H9 (cell line): ENCODE measurements at regions not wholly inside any gene's neighbourhood (a gene's known extent, or its start where the extent isn't known, plus 50 kb on each side); places are given as distances from the start of the nearest gene placed in this dataset.

Experiments
- DNase-seq: peaks from one replicate; pipeline ENCODE4 v3.0.0-alpha.2; 2017
- H2AFZ ChIP-seq: one replicate; pipeline ENCODE4 v1.6.1; 2013; ENCODE audit warnings: mild to moderate bottlenecking, low read length, control low read depth, moderate library complexity
- H2AK5ac ChIP-seq: 2 replicates; pipeline ENCODE4 v1.6.1; 2013; ENCODE audit warnings: low read length, control low read depth, mixed read lengths; ENCODE audit not compliant: insufficient read length
- H2BK120ac ChIP-seq: one replicate; pipeline ENCODE4 v1.6.1; 2013; ENCODE audit warnings: low read depth, mild to moderate bottlenecking, low read length, control low read depth, inconsistent platforms; ENCODE audit not compliant: poor library complexity, severe bottlenecking
- H2BK12ac ChIP-seq: 2 replicates; pipeline ENCODE4 v1.6.1; 2013; ENCODE audit warnings: low read length, control low read depth, mixed read lengths, low read depth; ENCODE audit not compliant: insufficient read length
- H2BK15ac ChIP-seq: 2 replicates; pipeline ENCODE4 v1.6.1; 2013; ENCODE audit warnings: low read depth, low read length, control low read depth
- H2BK20ac ChIP-seq: one replicate; pipeline ENCODE4 v1.6.1; 2013; ENCODE audit warnings: low read depth, mild to moderate bottlenecking, low read length, control low read depth, inconsistent platforms; ENCODE audit not compliant: poor library complexity, severe bottlenecking
- H2BK5ac ChIP-seq: 2 replicates; pipeline ENCODE4 v1.6.1; 2013; ENCODE audit warnings: low read length, control low read depth, mixed read lengths; ENCODE audit not compliant: insufficient read length
- H3K14ac ChIP-seq: 2 replicates; pipeline ENCODE4 v1.6.1; 2013; ENCODE audit warnings: low read length, control low read depth; ENCODE audit not compliant: insufficient read depth
- H3K18ac ChIP-seq: 2 replicates; pipeline ENCODE4 v1.6.1; 2013; ENCODE audit warnings: low read depth, mild to moderate bottlenecking, mixed read lengths, low read length, control low read depth; ENCODE audit not compliant: insufficient read length
- H3K23ac ChIP-seq: 2 replicates; pipeline ENCODE4 v1.6.1; 2013; ENCODE audit warnings: low read length, control low read depth, mixed read lengths, low read depth; ENCODE audit not compliant: insufficient read length
- H3K23me2 ChIP-seq: 2 replicates; pipeline ENCODE4 v1.6.1; 2013; ENCODE audit warnings: low read depth, mild to moderate bottlenecking, mixed read lengths, low read length, control low read depth; ENCODE audit not compliant: insufficient read length, poor library complexity, severe bottlenecking
- H3K27ac ChIP-seq: 2 replicates; pipeline ENCODE4 v1.5.1; 2013; ENCODE audit warnings: low read length, control low read depth, mixed read lengths, low read depth; ENCODE audit not compliant: insufficient read length
- H3K27me3 ChIP-seq: 2 replicates; pipeline ENCODE4 v1.6.1; 2013; ENCODE audit warnings: low read length, control low read depth, inconsistent platforms; ENCODE audit not compliant: insufficient read depth
- H3K4ac ChIP-seq: 2 replicates; pipeline ENCODE4 v1.6.1; 2013; ENCODE audit warnings: low read depth, mild to moderate bottlenecking, control low read depth, inconsistent platforms, low read length, moderate library complexity
- H3K4me1 ChIP-seq: 2 replicates; pipeline ENCODE4 v1.6.1; 2013; ENCODE audit warnings: low read length, control low read depth, inconsistent platforms; ENCODE audit not compliant: insufficient read depth
- H3K4me2 ChIP-seq: 2 replicates; pipeline ENCODE4 v1.6.1; 2013; ENCODE audit warnings: low read length, control low read depth, mixed read lengths; ENCODE audit not compliant: insufficient read length, insufficient read depth
- H3K56ac ChIP-seq: 2 replicates; pipeline ENCODE4 v1.6.1; 2013; ENCODE audit warnings: low read depth, mild to moderate bottlenecking, mixed read lengths, low read length, control low read depth; ENCODE audit not compliant: insufficient read length
- H3K79me1 ChIP-seq: 2 replicates; pipeline ENCODE4 v1.6.1; 2013; ENCODE audit warnings: low read depth, mild to moderate bottlenecking, moderate library complexity, low read length, control low read depth, inconsistent platforms; ENCODE audit not compliant: insufficient read depth, poor library complexity, severe bottlenecking
- H3K79me2 ChIP-seq: 2 replicates; pipeline ENCODE4 v1.6.1; 2013; ENCODE audit warnings: low read length, control low read depth, inconsistent platforms; ENCODE audit not compliant: insufficient read depth
- H3K9ac ChIP-seq: 2 replicates; pipeline ENCODE4 v1.6.1; 2013; ENCODE audit warnings: low read length, control low read depth, mixed read lengths; ENCODE audit not compliant: insufficient read length; ENCODE audit errors: extremely low read depth
- H3K9me3 ChIP-seq: one replicate; pipeline ENCODE4 v1.6.1; 2013; ENCODE audit warnings: low read depth, low read length, inconsistent platforms; ENCODE audit not compliant: control insufficient read depth
- H3T11ph ChIP-seq: one replicate; pipeline ENCODE4 v1.6.1; 2013; ENCODE audit warnings: mild to moderate bottlenecking, low read length, control low read depth, inconsistent platforms
- H4K20me1 ChIP-seq: one replicate; pipeline ENCODE4 v1.6.1; 2013; ENCODE audit not compliant: control insufficient read depth, insufficient read length, insufficient read depth
- H4K5ac ChIP-seq: 2 replicates; pipeline ENCODE4 v1.6.1; 2013; ENCODE audit warnings: low read depth, mild to moderate bottlenecking, mixed read lengths, low read length, control low read depth; ENCODE audit not compliant: insufficient read length
- H4K8ac ChIP-seq: replicated peaks from 2 replicates; pipeline ENCODE4 v1.6.1; 2013; ENCODE audit warnings: low read length, control low read depth, mixed read lengths, low read depth; ENCODE audit not compliant: insufficient read length
- H4K91ac ChIP-seq: 2 replicates; pipeline ENCODE4 v1.6.1; 2013; ENCODE audit warnings: low read depth, mild to moderate bottlenecking, moderate library complexity, mixed read lengths, low read length, control low read depth; ENCODE audit not compliant: insufficient read length
- H3K27ac Mint-ChIP-seq, 3 experiments: 2 replicates in 2 of 3; 3 replicates in 1 of 3; pipeline ENCODE4 v1.8.0; 2020 to 2021; ENCODE audit warnings: mixed read lengths in 3 of 3, mild to moderate bottlenecking in 1 of 3, moderate library complexity in 1 of 3
- H3K27me3 Mint-ChIP-seq: 2 replicates; pipeline ENCODE4 v1.8.0; 2021; ENCODE audit warnings: low read depth, mild to moderate bottlenecking, moderate library complexity, mixed read lengths
- H3K36me3 Mint-ChIP-seq, 3 experiments: 2 replicates in 2 of 3; 3 replicates in 1 of 3; pipeline ENCODE4 v1.8.0; 2020 to 2021; ENCODE audit warnings: low read depth in 3 of 3, mixed read lengths in 3 of 3; ENCODE audit not compliant: insufficient read depth in 1 of 3
- H3K4me1 Mint-ChIP-seq, 2 experiments: 2 replicates each; pipeline ENCODE4 v1.8.0; 2020; ENCODE audit warnings: mixed read lengths in 2 of 2
- H3K4me3 Mint-ChIP-seq, 2 experiments: 2 replicates in 1 of 2; 3 replicates in 1 of 2; pipeline ENCODE4 v1.8.0; 2020 to 2021; ENCODE audit warnings: mild to moderate bottlenecking in 2 of 2, mixed read lengths in 2 of 2, moderate library complexity in 1 of 2
- H3K9me3 Mint-ChIP-seq, 2 experiments: 2 replicates in 1 of 2; 3 replicates in 1 of 2; pipeline ENCODE4 v1.8.0; 2020; ENCODE audit warnings: mild to moderate bottlenecking in 2 of 2, mixed read lengths in 2 of 2, moderate library complexity in 1 of 2
- CTCF ChIP-seq: fragments of 200-600 bp; sonication (generic); conservative IDR thresholded peaks from 3 replicates; pipeline ENCODE4 v1.8.0; 2021; ENCODE audit warnings: antibody characterized with exemption, mild to moderate bottlenecking
- WGBS: extraction: QIAGEN DNeasy Blood & Tissue Kit; methylation state at CpG from one replicate; pipeline ENCODE4 v1.1.7; 2013; ENCODE audit warnings: missing lambda C conversion rate, low lambda C conversion rate, mixed read lengths; ENCODE audit not compliant: insufficient read length; ENCODE audit errors: extremely low coverage; 5-methylcytosine and 5-hydroxymethylcytosine counted together

DNA sequence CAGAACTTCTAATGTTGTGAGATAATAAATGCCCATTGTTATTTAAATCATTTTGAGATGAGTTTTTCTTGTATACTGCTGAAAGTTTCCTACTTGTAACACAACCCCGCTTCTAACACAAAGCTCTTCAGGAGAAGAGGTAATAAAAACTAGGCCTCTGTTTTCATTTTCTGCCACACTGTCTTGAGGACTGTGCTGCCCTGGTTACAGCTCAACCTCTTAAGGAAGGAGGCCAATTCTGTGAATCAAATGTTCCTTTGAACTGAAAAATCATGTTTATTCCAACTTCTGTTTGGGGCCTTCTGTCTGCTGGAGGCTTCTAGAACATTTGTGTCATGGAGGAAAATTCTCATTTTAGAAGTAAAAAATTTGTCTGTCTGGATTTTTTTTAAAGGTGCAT is 100.3 kb downstream of the LRIG3 start:
- DNase-seq = no peak
- Mint-ChIP-seq H3K27ac (no peak overlapping the region; a peak in 1 of 7 replicates), H3K27me3 (no peaks in the 10 kb centered on the region), H3K9me3 (no peaks in the 10 kb centered on the region), H3K36me3 (no peaks in the 10 kb centered on the region), H3K4me3 (no peak overlapping the region), H3K4me1 (peaks cover 0 to 6% of the 10 kb centered on the region in 2 experiments; a peak in 2 of 4 replicates)
- H3K4ac ChIP-seq = no peak overlapping the region
- no peak overlapping the region for H2BK12ac ChIP-seq
- no peaks in the 10 kb centered on the region for H3K79me1 ChIP-seq
- WGBS = no CpG with 5 or more reads among the region's 1 CpG
- no peaks in the 10 kb centered on the region for H3K23me2 ChIP-seq
- H3K56ac ChIP-seq = no peak overlapping the region
- H3K79me2 ChIP-seq = no peaks in the 10 kb centered on the region
- H3K9me3 ChIP-seq = no peaks in the 10 kb centered on the region
- no peaks in the 10 kb centered on the region for H4K20me1 ChIP-seq
- H2AK5ac ChIP-seq = no peak overlapping the region
- no peak overlapping the region for H3K18ac ChIP-seq
- H2BK120ac ChIP-seq = no peak overlapping the region
- no peaks in the 10 kb centered on the region for H3K27me3 ChIP-seq
- H3K9ac ChIP-seq = no peak overlapping the region
- H3T11ph ChIP-seq = no peak overlapping the region
- no peak overlapping the region for H3K23ac ChIP-seq
- no peak overlapping the region for H3K27ac ChIP-seq
- H3K4me1 ChIP-seq = no peaks in the 10 kb centered on the region
- H2BK20ac ChIP-seq = no peak overlapping the region
- no peak overlapping the region for H2BK5ac ChIP-seq
- H4K91ac ChIP-seq = no peak overlapping the region
- no peak overlapping the region for H4K8ac ChIP-seq
- no peak for TF ChIP-seq CTCF
- no peak overlapping the region for H4K5ac ChIP-seq
- no peak overlapping the region for H3K14ac ChIP-seq
- no peak overlapping the region for H2BK15ac ChIP-seq
- no peak overlapping the region for H2AFZ ChIP-seq
- H3K4me2 ChIP-seq = no peak overlapping the region
